Smooth muscle cell (in vitro differentiated cells): ENCODE measurements at regions not wholly inside any gene's neighbourhood (a gene's known extent, or its start where the extent isn't known, plus 50 kb on each side); places are given as distances from the start of the nearest gene placed in this dataset.

ENCODE experiments used
- DNase-seq: peaks from one replicate; lab custom pipeline; 2025; ENCODE audit not compliant: unreplicated experiment; lab: John Stamatoyannopoulos, UW
- H2AFZ ChIP-seq: fragments of 200-600 bp; sonication (generic); 2 replicates; pipeline ENCODE4 v1.6.0; 2016; ENCODE audit warnings: antibody characterized with exemption, low read depth, mild to moderate bottlenecking
- H3F3A ChIP-seq: fragments of 200-600 bp; sonication (generic); 2 replicates; pipeline ENCODE4 v1.6.0; 2017; ENCODE audit warnings: antibody characterized with exemption, low read depth
- H3K27ac ChIP-seq: fragments of 200-600 bp; sonication (generic); 2 replicates; pipeline ENCODE4 v1.5.1; 2016; ENCODE audit warnings: low read depth, mild to moderate bottlenecking
- H3K27me3 ChIP-seq: fragments of 200-600 bp; sonication (generic); 2 replicates; pipeline ENCODE4 v1.6.1; 2016; ENCODE audit warnings: low read depth, mild to moderate bottlenecking
- H3K36me3 ChIP-seq: fragments of 200-600 bp; sonication (generic); 2 replicates; pipeline ENCODE4 v1.5.1; 2016; ENCODE audit warnings: low read depth
- H3K4me1 ChIP-seq: fragments of 200-600 bp; sonication (generic); 2 replicates; pipeline ENCODE4 v1.5.1; 2016; ENCODE audit warnings: low read depth
- H3K4me2 ChIP-seq: fragments of 200-600 bp; sonication (generic); 2 replicates; pipeline ENCODE4 v1.6.0; 2016; ENCODE audit warnings: mild to moderate bottlenecking
- H3K4me3 ChIP-seq: fragments of 200-600 bp; sonication (generic); 2 replicates; pipeline ENCODE4 v1.5.1; 2016; ENCODE audit warnings: mild to moderate bottlenecking
- H3K79me2 ChIP-seq: fragments of 200-600 bp; sonication (generic); 2 replicates; pipeline ENCODE4 v1.6.0; 2016; ENCODE audit warnings: low read depth, mild to moderate bottlenecking
- H3K9ac ChIP-seq: fragments of 200-600 bp; sonication (generic); 2 replicates; pipeline ENCODE4 v1.6.0; 2016; ENCODE audit warnings: low read depth
- H3K9me3 ChIP-seq: fragments of 200-600 bp; sonication (generic); replicated peaks from 2 replicates; pipeline ENCODE4 v1.5.1; 2016; ENCODE audit warnings: low read depth
- H4K20me1 ChIP-seq: fragments of 200-600 bp; sonication (generic); 2 replicates; pipeline ENCODE4 v1.6.0; 2016; ENCODE audit warnings: low read depth
- CTCF ChIP-seq: fragments of 200-600 bp; sonication (generic); IDR thresholded peaks from 2 replicates; pipeline ENCODE4 v1.5.1; 2017; ENCODE audit warnings: borderline replicate concordance, mild to moderate bottlenecking, antibody characterized with exemption; ENCODE audit not compliant: insufficient read depth, poor library complexity, severe bottlenecking
- WGBS: methylation state at CpG from one replicate; pipeline ENCODE4 v1.1.7; 2016; ENCODE audit warnings: low lambda C conversion rate; 5-methylcytosine and 5-hydroxymethylcytosine counted together

DNA sequence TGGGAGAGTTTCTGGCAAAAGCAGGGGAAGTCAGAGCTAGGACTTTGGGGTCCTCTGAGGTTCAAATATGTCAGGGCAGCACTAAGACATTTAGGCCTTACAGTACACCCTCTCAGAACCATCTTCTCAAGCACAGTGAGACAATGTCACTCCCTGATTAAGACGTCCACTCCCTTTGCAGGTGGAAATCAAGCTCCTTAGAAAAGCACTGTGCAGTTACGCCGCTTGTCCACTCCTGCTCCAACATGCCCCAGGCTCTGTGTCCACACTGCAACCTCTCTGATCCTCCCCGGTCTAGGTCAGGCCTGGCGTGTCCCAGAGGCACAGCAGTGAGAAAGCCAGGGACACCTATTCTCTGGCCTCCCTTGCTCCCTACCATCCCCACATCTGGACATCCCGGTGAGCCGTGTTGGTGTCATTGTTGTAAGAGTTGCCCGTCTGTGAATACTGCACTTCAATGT lies 528.6 kb upstream of the ID2 start:
- no peak for DNase-seq
- Histone ChIP-seq H3K4me3 (no peak overlapping the region), H2AFZ (no peak overlapping the region), H3K9me3 (no peaks in the 10 kb centered on the region), H3K79me2 (no peaks in the 10 kb centered on the region), H3K4me1 (peaks cover 9% of the 10 kb centered on the region), H3K9ac (no peak overlapping the region), H3K36me3 (no peaks in the 10 kb centered on the region), H3K27ac (no peak overlapping the region), H3F3A (no peaks in the 10 kb centered on the region), H4K20me1 (no peaks in the 10 kb centered on the region), H3K27me3 (no peaks in the 10 kb centered on the region), H3K4me2 (no peak overlapping the region)
- 93% methylated on average over 8 of the region's 8 CpGs for WGBS
- no peak for TF ChIP-seq CTCF

- H3F3A ChIP-seq, result no peaks in the 10 kb centered on the region
Measured at GRCh38 chr2:8154270-8154669, 527.6 kb upstream of the ID2 start.

GRCh38 chr2:8154936-8155335 lies 526.9 kb upstream of the ID2 start:
- no peaks in the 10 kb centered on the region for H4K20me1 ChIP-seq
- H3K27ac ChIP-seq, result no peak overlapping the region
- no peak overlapping the region for H2AFZ ChIP-seq
- H3K9me3 ChIP-seq, result no peaks in the 10 kb centered on the region
- no peak overlapping the region for H3K4me2 ChIP-seq
- DNase-seq, result no peak
- no peaks in the 10 kb centered on the region for H3F3A ChIP-seq
- H3K9ac ChIP-seq, result no peak overlapping the region
- no peak overlapping the region for H3K4me3 ChIP-seq
- no peaks in the 10 kb centered on the region for H3K79me2 ChIP-seq
- H3K36me3 ChIP-seq, result no peaks in the 10 kb centered on the region
- peaks cover 4% of the 10 kb centered on the region for H3K4me1 ChIP-seq
- TF ChIP-seq CTCF, result no peak
- 59% methylated on average over 6 of the region's 6 CpGs for WGBS
- H3K27me3 ChIP-seq, result no peaks in the 10 kb centered on the region

More at GRCh38 chr2:8154270-8154669, 527.6 kb upstream of the ID2 start:
- no peak overlapping the region for H3K4me3 ChIP-seq
- no peaks in the 10 kb centered on the region for H3K36me3 ChIP-seq
- H2AFZ ChIP-seq, result no peak overlapping the region
- peaks cover 9% of the 10 kb centered on the region for H3K4me1 ChIP-seq
- H3K27me3 ChIP-seq, result no peaks in the 10 kb centered on the region
- H3K9me3 ChIP-seq, result no peaks in the 10 kb centered on the region
- no peak for TF ChIP-seq CTCF
- 94% methylated on average over 7 of the region's 7 CpGs for WGBS
- H3K27ac ChIP-seq, result no peak overlapping the region
- no peaks in the 10 kb centered on the region for H4K20me1 ChIP-seq
- no peak overlapping the region for H3K4me2 ChIP-seq
- no peak overlapping the region for H3K9ac ChIP-seq
- DNase-seq, result no peak
- no peaks in the 10 kb centered on the region for H3K79me2 ChIP-seq

DNA sequence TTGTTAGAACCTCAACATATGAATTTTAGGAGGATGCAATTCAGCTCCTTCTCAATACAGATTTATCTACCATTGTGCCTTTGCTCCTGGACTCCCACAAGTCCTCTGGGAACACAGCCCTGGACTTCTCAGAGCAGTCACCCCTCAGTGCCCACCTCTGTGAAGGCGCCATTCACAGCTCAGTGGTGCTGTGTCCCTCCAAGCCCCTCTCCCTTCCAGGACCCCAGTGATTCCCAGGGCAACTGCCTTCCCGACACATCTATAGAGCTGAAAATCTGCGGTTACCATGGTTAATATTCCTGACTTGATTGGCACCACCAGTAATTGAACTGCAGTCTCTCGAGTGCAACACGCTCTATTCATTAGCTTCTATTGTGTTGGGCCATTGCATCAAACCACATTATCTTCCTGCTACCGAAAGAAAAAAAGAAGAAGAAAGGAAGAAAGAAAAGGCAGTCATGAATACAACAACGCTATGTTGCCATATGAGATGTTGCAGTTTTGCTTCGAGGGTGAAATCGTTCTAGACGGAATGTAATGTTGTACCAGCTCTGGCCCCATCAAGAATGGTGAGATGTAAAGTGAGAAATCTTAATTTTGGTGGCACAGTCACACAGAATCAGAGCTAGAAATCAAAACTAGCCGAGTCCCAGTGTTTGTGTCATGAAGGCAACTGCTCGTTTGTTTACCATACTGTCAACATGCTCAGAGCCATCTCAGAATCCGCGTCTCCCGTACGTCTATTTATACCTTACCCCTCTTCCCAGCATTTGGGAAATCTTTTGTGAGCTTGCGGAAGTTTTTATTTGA lies 524.0 kb upstream of the ID2 start:
- H3K9me3 ChIP-seq, result no peaks in the 10 kb centered on the region
- H3K36me3 ChIP-seq, result no peaks in the 10 kb centered on the region
- no peaks in the 10 kb centered on the region for H3K79me2 ChIP-seq
- H3K27ac ChIP-seq, result no peak overlapping the region
- no peaks in the 10 kb centered on the region for H3K4me1 ChIP-seq
- no peak for TF ChIP-seq CTCF
- no peaks in the 10 kb centered on the region for H3K27me3 ChIP-seq
- H4K20me1 ChIP-seq, result no peaks in the 10 kb centered on the region
- WGBS, result 92% methylated on average over 17 of the region's 17 CpGs
- DNase-seq, result no peak
- H3K9ac ChIP-seq, result no peak overlapping the region
- H3K4me3 ChIP-seq, result no peak overlapping the region
- H3F3A ChIP-seq, result no peaks in the 10 kb centered on the region
- H3K4me2 ChIP-seq, result no peak overlapping the region
- H2AFZ ChIP-seq, result no peak overlapping the region
